NOMO-1 treated with dmso at 0.1 percent for 144 hours (cell line): ENCODE measurements at regions not wholly inside any gene's neighbourhood (a gene's known extent, or its start where the extent isn't known, plus 50 kb on each side); places are given as distances from the start of the nearest gene placed in this dataset.

Source experiments
- DNase-seq: peaks from one replicate; lab custom pipeline; 2025; ENCODE audit not compliant: unreplicated experiment; lab: John Stamatoyannopoulos, UW

DNA sequence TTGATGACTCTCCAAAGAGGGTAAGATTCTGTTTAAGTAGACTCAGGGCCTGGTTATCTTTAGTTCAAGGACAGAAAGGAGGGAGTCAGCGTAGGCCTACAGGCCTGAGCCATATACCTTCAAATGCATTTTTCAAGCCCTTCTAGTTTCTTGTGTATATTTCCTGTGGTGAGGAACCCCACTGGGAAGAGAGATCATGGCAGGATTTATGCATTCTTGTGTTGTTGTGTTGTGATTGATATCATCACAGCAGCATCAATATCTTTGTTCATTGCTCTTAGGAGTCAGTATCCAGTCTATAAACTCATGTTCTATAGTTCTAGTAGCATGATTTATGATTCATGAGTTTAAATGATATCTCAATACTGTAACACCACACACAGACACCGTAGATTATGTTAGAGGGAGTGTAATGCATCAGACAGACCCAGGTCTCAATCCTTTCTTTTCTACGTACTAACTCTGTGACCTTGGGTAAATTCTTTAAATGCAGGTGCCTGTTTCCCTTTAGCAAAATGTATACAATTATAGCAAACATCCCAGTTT is 427.5 kb downstream of the PDCD6IP start:
- DNase-seq, result no peak

- DNase-seq, result no peak
Observed at GRCh38 chr3:34229876-34230275, 431.4 kb downstream of the PDCD6IP start.

- DNase-seq, result no peak
Observed at GRCh38 chr3:34235096-34235495, 436.7 kb downstream of the PDCD6IP start.

DNA sequence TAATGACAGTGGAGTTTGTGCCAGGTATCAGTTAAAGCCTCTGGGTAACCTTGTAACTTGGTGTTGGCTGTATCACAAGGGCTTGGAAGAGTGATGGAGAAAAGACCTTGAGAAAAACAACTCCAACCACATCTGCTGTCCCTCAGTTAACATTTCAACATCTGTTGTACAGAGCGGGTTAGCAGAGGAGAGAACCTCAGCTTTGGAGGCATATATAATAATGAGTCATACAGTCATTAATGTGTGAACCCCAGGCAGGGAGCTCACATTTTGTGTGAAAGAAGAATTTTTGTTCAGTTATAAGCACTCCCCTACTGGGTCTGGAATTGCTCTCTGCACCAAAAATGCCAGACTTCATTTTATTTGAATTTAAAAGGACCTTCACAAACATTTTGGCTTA is 439.5 kb downstream of the PDCD6IP start:
- no peak for DNase-seq

DNA sequence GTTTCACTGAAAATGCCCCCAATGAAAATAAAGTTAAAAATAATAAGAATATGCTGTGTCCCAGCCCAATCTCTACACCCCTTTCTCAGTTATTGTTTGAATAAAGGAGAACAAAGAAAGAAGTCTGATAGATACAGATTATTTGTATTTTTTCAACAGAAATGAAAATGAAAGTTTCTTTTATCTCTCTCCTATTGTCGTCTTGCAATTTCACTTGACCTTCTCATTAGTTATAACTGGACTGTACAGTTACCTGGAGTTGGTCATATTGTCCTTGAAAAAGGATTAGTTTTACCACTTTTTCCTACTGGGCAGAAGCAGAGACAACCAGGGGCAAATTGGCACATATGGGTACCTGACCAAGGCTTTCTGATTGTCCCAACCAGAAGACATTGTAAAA is 440.0 kb downstream of the PDCD6IP start:
- no peak for DNase-seq

- DNase-seq, result no peak
Observed at GRCh38 chr3:34239287-34239686, 440.9 kb downstream of the PDCD6IP start.

- no peak for DNase-seq
Observed at GRCh38 chr3:34239875-34240274, 441.4 kb downstream of the PDCD6IP start.

DNA sequence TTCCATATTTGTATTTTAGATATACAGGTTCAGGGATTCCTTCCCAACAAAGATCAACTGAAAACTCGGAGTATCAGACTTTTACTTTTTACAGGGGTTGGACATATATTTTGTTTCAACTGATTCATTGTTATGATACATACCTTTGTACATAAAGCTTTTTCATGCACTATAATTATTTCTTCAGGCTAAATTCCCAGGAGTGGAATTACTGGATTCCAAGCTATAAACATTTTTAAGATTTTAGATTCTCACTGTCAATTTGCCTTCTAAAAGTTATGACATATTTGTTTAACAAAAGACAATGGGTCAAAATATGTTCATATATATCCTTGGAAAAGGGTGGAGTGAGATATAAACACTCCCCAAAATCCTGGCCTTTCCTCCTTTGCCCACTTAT is 449.0 kb downstream of the PDCD6IP start:
- DNase-seq, result no peak

GRCh38 chr3:34248352-34248751 is 449.9 kb downstream of the PDCD6IP start:
- no peak for DNase-seq

DNA sequence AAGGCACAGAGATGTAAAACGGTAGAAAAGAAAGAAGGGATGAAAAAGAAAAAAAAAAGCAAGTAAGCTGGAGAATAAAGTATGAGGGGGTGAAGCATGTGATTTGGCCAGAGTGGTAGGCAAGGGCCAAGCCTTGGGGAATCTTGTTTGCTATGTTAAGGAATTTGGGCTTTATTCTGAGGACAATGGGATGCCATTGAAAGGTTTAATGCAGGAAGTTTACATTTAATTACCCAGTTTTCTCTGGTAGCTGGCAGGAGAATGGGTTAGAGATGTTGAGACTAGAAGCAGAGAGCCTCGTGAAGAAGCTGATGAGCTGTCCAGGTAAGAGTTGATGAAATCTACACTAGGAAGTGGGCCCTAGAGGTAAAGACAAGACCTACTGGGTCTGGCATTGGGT is 455.9 kb downstream of the PDCD6IP start:
- DNase-seq, result no peak

DNA sequence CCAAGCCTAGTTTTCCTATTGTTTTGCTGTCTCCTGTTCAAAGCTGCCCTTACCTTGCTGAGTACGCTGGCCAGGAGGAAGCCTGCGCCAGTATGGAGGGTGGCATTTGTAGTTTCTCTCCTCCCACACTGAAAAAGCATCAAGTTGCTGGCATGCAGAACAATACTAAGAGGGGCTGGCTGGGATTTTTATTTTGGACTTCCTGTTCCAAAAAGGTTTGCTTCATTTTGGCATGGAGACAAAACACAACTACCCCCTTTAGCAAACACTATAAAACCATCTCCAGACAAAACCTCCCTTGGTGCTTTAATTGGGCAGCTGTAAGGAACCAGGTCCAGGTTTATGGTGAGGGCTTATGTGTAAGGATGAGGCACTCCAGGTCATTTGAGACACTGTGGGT is 457.6 kb downstream of the PDCD6IP start:
- no peak for DNase-seq

- no peak for DNase-seq
Observed at GRCh38 chr3:34256791-34257190, 458.4 kb downstream of the PDCD6IP start.

- DNase-seq, result no peak
Observed at GRCh38 chr3:34258271-34258998, 460.0 kb downstream of the PDCD6IP start.

DNA sequence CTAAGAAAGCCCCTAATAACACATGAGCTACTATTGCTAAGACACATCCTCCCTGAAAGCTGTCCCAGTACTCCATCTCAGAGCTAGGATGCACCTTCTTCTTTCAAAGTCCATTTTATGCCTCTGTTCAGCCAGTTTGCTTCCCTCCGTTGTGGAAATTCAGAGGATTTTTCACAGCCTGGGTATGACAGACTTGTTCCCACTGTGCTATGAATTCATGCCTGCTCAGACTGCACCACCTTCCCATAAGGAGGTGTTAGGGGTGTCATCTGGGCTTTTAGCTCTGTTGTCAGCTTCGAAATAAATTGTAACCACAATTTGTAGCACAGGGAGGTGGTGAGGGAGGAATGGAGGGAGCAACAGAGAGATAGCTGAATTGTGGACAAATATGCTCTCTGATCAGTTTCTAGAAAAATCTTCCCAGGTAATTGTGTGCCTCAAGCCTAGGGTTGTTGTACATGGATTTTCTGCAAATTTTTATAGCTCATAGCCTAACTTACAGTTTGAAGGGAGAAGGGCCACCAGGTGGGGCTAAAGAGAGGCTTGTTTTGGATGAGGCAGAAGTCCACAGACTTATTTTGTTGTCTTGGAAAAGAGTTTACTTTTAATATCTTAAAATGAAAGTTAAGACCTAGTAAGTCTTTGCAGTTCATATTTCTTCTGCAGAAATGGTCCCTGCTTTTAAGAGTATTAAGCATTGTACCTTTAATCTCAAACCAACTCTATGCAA is 462.0 kb downstream of the PDCD6IP start:
- DNase-seq, result peak; percentile 4

- DNase-seq, result no peak
Observed at GRCh38 chr3:34261001-34261385, 462.6 kb downstream of the PDCD6IP start.

- peak; percentile 2 for DNase-seq
Observed at GRCh38 chr3:34263101-34263621, 464.7 kb downstream of the PDCD6IP start.

DNA sequence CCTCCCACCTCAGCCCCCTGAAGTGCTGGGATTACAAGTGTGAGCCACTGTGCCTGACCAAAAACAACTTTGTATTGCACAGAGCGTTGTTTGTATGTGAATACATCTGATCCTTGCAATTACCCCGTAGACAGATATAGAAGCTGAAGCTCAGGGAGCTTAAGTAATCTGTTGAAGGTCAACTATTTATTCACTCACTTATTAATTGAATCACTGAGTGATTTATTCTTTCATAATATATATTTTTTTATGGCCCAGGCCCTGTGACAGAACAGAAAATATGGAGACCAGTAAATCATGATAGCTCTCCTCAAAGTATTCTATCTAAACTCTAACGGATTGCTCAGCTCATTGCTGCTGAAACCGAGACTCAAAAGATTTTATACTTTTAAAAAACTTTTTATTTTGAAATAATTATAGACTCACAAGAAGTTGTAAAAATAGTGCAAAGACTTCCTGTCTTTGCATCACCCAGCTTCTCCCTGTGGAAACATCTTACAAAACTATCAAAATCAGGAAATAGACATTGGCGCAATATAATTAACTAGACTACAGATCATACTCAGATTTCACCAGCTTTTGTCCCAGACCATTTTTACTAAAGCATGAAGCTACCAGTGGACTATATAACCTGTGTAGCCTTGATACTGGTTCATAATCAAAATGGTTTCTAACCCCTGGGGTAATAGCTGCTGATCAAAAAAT is 466.1 kb downstream of the PDCD6IP start:
- DNase-seq, result peak; percentile 17

GRCh38 chr3:34267088-34267487 is 468.7 kb downstream of the PDCD6IP start:
- no peak for DNase-seq

- no peak for DNase-seq
Observed at GRCh38 chr3:34268032-34268709, 469.7 kb downstream of the PDCD6IP start.

- DNase-seq, result no peak
Observed at GRCh38 chr3:34275811-34276210, 477.4 kb downstream of the PDCD6IP start.

- no peak for DNase-seq
Observed at GRCh38 chr3:34276342-34276741, 477.9 kb downstream of the PDCD6IP start.
